HuH-7.5 (cell line): ENCODE measurements at regions not wholly inside any gene's neighbourhood (a gene's known extent, or its start where the extent isn't known, plus 50 kb on each side); places are given as distances from the start of the nearest gene placed in this dataset.

ENCODE experiments used
- DNase-seq: peaks from one replicate; pipeline ENCODE4 v3.0.0; 2011; ENCODE audit warnings: low spot score

DNA sequence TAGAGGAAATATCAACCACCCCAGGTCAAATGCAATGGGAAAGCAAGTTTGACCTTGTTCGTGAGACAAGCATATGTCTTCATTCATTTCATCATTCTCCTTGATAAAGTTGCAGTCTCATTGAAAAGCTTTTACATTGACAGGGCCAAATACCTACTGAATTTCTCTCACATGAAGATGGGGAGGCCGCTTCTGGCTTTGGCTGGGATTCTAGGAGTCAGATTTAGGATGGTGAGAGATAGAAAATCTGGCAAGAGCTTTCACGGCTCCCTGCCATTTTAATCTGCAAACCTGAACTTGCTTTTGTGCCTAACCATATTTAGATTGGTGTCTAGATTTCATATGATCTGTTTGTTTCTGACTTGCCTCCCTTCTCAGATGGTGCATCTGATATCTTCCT lies 88.0 kb downstream of the TMEM100 start:
- DNase-seq: no peak

GRCh38 chr17:55632893-55633292 lies 89.8 kb downstream of the TMEM100 start:
- no peak for DNase-seq

- no peak for DNase-seq
These were observed 90.4 kb downstream of the TMEM100 start for GRCh38 chr17:55632236-55632635.

GRCh38 chr17:55629995-55630394 lies 92.7 kb downstream of the TMEM100 start:
- no peak for DNase-seq

DNA sequence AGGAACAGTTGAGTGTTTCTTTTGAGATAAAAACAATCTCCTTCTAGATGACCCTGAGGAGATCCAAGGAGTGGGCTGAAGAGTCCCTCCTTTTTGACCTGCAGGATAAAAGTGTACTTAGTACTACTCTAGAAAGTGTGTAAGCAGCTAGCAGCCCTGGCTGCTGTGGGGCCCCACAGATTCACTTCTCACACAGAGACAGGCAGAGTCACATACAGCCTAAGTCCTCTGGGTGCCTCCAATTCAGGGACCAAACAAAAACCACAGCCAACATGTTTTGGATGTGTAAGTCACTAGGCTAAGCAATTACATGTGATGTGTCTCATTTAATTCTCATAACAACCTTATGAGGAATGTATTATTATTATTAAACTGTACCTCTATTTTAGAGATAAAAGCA lies 97.1 kb downstream of the TMEM100 start:
- no peak for DNase-seq

DNA sequence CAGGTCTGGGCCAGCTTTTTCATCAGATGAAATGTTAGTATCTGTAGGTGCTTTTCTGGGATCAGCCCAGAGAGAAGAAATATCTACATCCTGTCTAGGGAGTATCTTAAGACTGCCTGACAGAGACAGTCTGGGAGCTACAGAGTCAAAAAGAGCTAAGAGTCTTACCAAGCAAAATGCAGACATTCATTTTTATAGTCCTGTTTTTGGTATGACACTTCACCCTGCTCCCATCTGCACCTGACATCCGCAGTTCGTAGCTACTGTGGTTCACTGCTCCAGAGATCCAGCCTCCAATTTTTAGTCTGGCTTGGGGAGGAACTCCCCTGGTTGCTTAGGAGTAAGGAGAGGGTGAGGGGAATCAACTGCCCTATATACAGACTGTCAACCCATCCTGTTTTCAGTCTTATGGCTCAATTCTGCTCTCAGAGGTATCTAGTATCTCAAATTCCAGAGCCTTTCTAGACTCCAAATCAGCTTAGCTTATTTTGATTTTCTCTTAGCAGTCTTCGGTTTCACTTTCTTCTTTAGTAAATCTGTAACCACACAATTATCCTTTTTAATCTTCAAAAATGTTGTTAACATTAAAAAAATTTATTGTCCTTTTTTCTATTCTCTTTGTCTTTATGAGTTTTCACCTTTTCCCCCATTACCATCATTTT lies 97.8 kb downstream of the TMEM100 start:
- no peak for DNase-seq

- DNase-seq: no peak
These were observed 100.1 kb downstream of the TMEM100 start for GRCh38 chr17:55622547-55622946.

GRCh38 chr17:55620945-55621344 lies 101.7 kb downstream of the TMEM100 start:
- no peak for DNase-seq

DNA sequence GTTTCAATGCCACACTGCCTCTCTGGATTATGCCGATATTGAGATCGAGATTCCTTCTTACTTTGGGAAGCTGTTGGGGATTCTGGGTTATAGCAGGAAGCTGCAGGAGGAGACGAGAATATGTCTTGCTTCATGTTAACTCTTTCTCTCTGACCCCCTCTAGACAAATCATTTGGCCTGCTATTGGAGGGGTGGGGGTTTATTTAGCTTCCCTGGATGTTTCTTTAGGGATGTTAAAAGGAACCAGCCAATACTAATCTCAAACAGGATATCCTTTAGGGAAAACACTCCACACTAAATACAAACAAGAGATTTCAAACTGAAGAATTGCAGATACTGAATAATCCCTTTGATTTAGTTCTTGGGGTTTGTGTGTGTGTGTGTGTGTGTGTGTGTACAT lies 102.6 kb downstream of the TMEM100 start:
- DNase-seq: no peak

DNA sequence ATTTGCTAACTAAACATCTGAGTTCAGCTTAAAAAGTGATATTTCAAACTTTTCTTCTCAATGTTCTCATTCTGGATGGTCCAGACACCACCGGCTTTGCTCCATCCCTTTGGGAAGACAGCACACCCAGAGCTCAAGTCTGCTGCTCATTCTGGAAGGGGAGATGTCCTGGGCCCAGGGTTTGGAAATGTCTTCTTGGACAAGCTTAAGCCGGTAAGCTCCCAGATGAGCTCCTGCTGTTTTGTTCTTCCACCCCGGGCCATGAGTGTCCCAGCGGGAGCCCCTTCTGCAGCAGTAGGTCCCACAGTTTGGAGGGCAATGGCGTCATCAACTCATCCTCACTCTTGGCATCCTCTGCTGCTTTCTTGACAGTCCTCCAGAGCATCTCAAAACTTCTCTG lies 105.2 kb downstream of the TMEM100 start:
- no peak for DNase-seq

DNA sequence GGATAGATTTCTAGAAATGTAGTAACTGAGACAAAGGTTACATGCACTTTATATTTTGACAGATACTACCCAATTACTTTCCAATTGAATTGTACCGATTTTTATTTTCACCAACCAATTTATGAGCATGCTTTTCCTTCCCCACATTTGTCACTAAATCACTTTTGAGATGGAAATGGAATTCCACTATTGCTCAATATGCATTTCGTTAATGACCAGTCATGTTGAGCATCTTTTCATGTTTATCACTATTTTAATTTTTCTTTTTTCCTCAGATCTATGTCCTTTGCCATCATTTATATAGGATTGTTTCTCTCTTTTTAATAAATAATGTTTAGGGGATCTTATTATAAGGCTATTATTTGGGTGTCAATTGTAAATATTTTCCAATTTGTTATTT lies 102.8 kb upstream of the SMIM36 start:
- DNase-seq: no peak

DNA sequence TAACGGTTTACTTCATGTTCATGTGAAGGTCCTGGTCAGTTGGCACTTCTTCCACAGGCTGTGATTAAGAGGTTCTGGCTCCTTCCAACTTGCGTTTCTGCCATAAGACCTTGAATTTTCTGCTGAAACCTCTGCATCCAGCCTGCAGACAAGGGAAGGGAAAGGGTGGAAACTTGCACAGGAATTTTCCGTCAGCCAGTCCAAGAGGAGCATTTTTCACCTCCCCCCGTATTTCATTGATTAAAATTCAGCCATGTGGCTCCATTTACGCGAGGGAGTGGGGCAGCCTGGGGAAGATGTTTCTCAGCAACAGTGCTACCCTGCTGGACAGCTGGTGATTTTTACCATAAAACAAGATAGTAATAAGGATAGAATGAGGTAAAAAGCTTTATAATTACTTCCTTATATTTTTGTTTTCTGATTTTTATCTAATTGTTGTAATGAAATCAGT lies 101.5 kb upstream of the SMIM36 start:
- DNase-seq: no peak

GRCh38 chr17:55607731-55608341 lies 96.6 kb upstream of the SMIM36 start:
- no peak for DNase-seq

GRCh38 chr17:55606488-55606815 lies 95.2 kb upstream of the SMIM36 start:
- DNase-seq: no peak

DNA sequence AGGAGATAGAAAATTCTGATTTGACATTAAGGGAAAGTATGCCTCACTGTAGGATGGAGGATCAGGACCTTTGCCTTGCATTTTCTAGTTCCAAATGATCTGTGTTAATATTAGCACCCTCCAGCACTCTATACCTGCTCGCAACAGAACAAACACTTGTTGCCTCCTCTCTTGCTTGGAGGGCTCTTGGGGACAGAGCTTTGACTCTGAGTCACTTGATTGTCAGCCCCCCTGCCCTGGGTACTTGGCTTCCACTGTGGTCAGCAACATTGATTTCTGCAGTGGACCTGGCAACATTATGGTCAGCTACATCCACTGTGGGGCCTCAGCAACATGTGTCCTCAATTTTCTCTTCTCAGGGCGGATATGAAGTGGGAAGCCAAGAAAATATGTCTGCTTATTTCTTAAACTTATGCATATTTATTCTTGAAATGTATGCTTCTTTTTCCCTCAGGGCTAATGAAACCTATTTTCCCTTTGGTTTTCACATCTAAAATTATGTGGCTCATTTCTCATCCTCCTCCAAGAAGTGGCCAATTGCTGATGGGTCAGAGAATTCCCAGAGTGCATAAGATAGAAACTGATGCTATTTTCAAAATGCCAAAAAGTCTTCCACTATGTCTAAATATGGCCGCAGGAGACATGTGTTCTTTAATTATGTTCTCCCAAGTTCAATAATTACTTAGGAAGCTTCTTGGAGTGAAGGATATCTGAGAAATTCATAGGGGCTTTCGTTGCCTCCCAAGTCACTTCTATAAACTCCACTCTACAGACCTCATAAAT lies 94.6 kb upstream of the SMIM36 start:
- no peak for DNase-seq

DNA sequence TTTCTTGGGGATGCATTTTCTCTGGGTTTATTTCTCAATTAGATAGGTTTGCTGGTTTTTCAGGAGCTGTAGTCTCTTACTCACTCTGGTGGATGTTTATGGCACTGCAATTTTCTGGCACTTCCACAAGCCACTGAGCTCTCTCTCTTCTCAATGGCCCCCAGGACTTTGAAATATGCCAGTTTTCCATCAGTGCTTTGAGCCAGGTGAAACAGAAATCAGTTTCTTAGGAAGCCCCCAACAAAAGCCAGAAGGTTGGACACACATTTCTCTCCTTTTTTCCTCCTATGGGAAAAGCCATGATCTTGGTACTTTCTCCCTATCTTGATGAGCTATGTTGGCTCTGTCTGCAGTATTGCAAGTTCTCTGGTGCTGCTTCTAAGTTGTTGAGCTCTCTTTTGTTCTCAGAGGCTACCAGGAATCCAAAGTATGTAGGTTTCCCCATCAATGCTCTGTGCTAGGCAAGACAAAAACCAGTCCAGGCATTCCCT lies 90.7 kb upstream of the SMIM36 start:
- peak; percentile 28 for DNase-seq

DNA sequence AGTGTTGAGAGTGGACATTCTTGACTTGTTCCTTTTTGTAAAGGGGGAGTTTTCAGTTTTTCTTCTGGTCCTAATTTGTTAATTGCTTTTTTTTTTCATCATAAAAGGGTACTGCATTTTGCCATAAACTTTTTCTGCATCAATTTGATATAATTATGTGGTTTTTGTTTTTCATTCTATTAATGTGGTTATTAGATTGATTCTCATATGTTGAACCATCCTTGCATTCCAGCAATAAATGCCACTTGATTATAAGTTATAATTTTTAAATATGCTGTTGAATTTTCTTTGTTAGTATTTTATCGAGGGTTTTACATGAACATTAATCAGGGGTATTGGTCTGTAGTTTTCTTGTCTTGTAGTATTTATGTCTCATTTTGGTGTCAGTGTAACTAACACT lies 87.2 kb upstream of the SMIM36 start:
- no peak for DNase-seq

DNA sequence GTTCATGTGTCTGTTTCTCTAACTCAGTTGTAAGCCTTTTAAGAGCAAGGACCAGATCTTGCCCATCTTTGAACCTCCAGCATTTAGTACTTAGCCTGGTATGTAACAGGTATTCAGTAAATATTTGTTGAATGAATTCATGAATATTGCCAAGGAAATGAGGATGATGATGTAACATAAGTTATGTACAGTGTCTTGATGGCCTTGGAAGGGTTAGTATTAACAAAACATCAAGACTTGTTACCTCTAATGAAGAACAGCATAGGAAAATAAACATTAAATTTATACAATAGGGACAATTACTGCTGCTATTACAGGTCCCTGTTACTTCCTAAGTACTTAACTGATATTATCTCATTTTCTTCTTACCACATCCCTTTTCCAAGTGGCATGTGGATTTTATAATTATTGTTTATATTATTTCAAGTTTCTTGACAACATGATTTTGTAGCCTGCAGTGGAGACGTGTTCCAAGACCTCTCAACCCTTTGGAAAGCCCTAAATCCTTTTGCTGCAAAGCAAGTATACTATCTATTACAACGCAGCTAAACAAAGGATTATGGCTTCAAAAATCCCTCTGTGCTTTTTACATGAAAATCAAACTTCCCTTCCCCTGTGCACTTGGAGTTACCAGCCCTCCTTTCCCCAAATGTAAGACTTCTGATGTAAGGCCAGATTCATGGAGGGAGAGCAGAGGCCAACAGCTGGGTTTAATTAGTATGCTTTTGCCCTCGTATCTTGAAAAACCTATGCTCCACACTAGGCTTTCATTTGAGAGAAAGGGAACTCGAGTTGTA lies 77.4 kb upstream of the SMIM36 start:
- no peak for DNase-seq

- DNase-seq: no peak
These were observed 76.4 kb upstream of the SMIM36 start for GRCh38 chr17:55587608-55588139.

DNA sequence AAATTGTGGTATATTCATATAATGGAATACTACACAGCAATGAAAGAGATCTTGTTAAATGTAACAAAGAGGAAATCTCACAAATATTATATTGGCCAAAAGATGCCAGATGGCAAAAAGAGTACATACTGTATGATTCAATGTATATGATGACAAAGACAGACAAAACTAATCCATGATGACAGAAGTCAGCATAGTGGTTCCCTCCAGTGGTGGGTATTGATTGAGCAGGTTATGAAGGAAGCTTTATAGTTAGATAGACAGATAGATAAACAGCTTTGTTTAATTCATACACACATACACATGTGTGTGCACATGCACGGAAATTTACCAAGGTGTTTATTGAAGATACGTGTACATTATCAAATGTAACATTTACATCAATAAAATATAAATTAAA lies 74.4 kb upstream of the SMIM36 start:
- DNase-seq: no peak

DNA sequence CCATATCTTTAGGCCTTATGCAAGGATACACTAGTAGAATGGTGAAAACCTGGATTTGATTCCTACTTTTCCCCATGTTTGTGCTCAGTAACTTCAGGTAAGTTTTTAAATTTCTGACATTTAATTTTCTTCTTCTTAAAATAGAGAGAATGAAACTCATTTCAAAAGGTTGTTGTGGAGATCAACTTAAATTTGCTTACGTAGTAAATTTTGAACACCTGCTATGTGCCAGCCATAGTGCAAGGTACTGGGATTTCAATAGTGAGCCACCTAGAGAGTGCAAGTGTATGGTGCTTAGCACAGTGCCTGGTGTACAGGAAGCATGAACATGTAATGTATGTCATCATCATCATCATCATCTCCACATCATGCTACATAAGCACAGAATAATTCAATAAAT lies 73.6 kb upstream of the SMIM36 start:
- DNase-seq: no peak

GRCh38 chr17:55584055-55584685 lies 72.9 kb upstream of the SMIM36 start:
- no peak for DNase-seq
